ENCODE measurements at regions not wholly inside any gene's neighbourhood (a gene's known extent, or its start where the extent isn't known, plus 50 kb on each side); places are given as distances from the start of the nearest gene placed in this dataset.

- TF ChIP-seq POLR2AphosphoS5 (IDR thresholded peaks at IDR 0.05) (no peak), CTCF (IDR thresholded peaks at IDR 0.05) (no peak), EP300 (IDR thresholded peaks at IDR 0.05) (no peak), POLR2A (IDR thresholded peaks at IDR 0.05) (no peak)
These were observed 147.4 kb upstream of the GLRA1 start for GRCh38 chr5:152072091-152072490.
